Activated CD8-positive, alpha-beta T cell treated with anti-CD3 and anti-CD28 coated beads for 36 hours (primary cell): ENCODE measurements at regions not wholly inside any gene's neighbourhood (a gene's known extent, or its start where the extent isn't known, plus 50 kb on each side); places are given as distances from the start of the nearest gene placed in this dataset.

Experiments used
- ATAC-seq: fragments of 200-7000 bp; cut with Tn5 transposase; one replicate; pipeline ENCODE4 v1.10.0; 2021; ENCODE audit warnings: mild to moderate bottlenecking, moderate library complexity
- CTCF ChIA-PET: fragments of 350-600 bp; sonication (Branson Sonifier 250); formaldehyde crosslinking; loops from one replicate; lab custom pipeline; 2021; ENCODE audit warnings: antibody characterized with exemption; lab: Charles Lee
- POLR2A ChIA-PET: fragments of 350-600 bp; sonication (Branson Sonifier 250); formaldehyde crosslinking; loops from one replicate; lab custom pipeline; 2021; ENCODE audit warnings: antibody characterized with exemption; lab: Charles Lee
- DNase-seq: peaks from one replicate; pipeline ENCODE4 v3.0.0-alpha.2; 2020
- H3K27ac Mint-ChIP-seq: one replicate; pipeline ENCODE4 v1.8.0; 2021; ENCODE audit warnings: mild to moderate bottlenecking, mixed read lengths
- H3K27me3 Mint-ChIP-seq: one replicate; pipeline ENCODE4 v1.8.0; 2021; ENCODE audit warnings: mixed read lengths
- H3K36me3 Mint-ChIP-seq: one replicate; pipeline ENCODE4 v1.8.0; 2021; ENCODE audit warnings: low read depth, mixed read lengths
- H3K4me1 Mint-ChIP-seq: one replicate; pipeline ENCODE4 v1.8.0; 2021; ENCODE audit warnings: low read depth, mixed read lengths
- H3K4me3 Mint-ChIP-seq: one replicate; pipeline ENCODE4 v1.8.0; 2021; ENCODE audit warnings: mild to moderate bottlenecking, moderate library complexity, mixed read lengths
- H3K9me3 Mint-ChIP-seq: one replicate; pipeline ENCODE4 v1.8.0; 2021; ENCODE audit warnings: mixed read lengths
- CTCF ChIP-seq: fragments of 200-600 bp; IDR thresholded peaks from one replicate; pipeline ENCODE4 v1.8.0; 2022; ENCODE audit warnings: antibody characterized with exemption, mild to moderate bottlenecking
- intact Hi-C: fragments of 100-400 bp; cut with micrococcal nuclease; formaldehyde crosslinking; loops from one replicate; pipeline ENCODE4 v1.10.0; 2022

GRCh38 chr14:22384974-22385526 is 204.0 kb downstream of the DAD1 start:
- Mint-ChIP-seq H3K9me3 (no peaks in the 10 kb centered on the region), H3K36me3 (no peaks in the 10 kb centered on the region), H3K27ac (no peak overlapping the region), H3K4me3 (no peak overlapping the region), H3K27me3 (no peaks in the 10 kb centered on the region), H3K4me1 (no peaks in the 10 kb centered on the region)
- CTCF ChIA-PET: no interaction called here
- POLR2A ChIA-PET: interaction anchor here (0.6 kb wide), 1 partner anchor 17 kb away, joined by 3 read pairs; no protein-coding TSS in a partner anchor
- intact Hi-C loops: loop anchor here (5.0 kb wide), 1 partner anchor 92 kb away; no protein-coding TSS in a partner anchor
- no peak for ATAC-seq
- TF ChIP-seq CTCF: no peak
- DNase-seq: no peak

- Mint-ChIP-seq H3K27ac (no peak overlapping the region), H3K27me3 (no peaks in the 10 kb centered on the region), H3K4me1 (no peaks in the 10 kb centered on the region), H3K4me3 (no peak overlapping the region), H3K9me3 (no peaks in the 10 kb centered on the region), H3K36me3 (no peaks in the 10 kb centered on the region)
- TF ChIP-seq CTCF: no peak
- ChIA-PET POLR2A (interaction anchor here (0.6 kb wide), 1 partner anchor 16 kb away, joined by 3 read pairs; no protein-coding TSS in a partner anchor), CTCF (no interaction called here)
- no peak for ATAC-seq
- no peak for DNase-seq
- intact Hi-C loops: no loop called here
Measured at GRCh38 chr14:22384167-22384549, 204.9 kb downstream of the DAD1 start.

GRCh38 chr14:22383515-22384166 is 205.4 kb downstream of the DAD1 start:
- Mint-ChIP-seq H3K36me3 (no peaks in the 10 kb centered on the region), H3K27me3 (no peaks in the 10 kb centered on the region), H3K27ac (peak overlapping the region; percentile 34), H3K4me3 (peak overlapping the region; percentile 15), H3K9me3 (no peaks in the 10 kb centered on the region), H3K4me1 (no peaks in the 10 kb centered on the region)
- DNase-seq (no peak), ATAC-seq (peak; percentile 49)
- intact Hi-C loops: no loop called here
- ChIA-PET POLR2A (no interaction called here), CTCF (no interaction called here)
- no peak for TF ChIP-seq CTCF

GRCh38 chr14:22382955-22383354 is 206.1 kb downstream of the DAD1 start:
- Mint-ChIP-seq H3K27me3 (no peaks in the 10 kb centered on the region), H3K27ac (no peak overlapping the region), H3K36me3 (no peaks in the 10 kb centered on the region), H3K4me1 (no peaks in the 10 kb centered on the region), H3K9me3 (no peaks in the 10 kb centered on the region), H3K4me3 (peak overlapping the region; percentile 19)
- no peak for TF ChIP-seq CTCF
- POLR2A ChIA-PET: no interaction called here
- no peak for ATAC-seq
- CTCF ChIA-PET: no interaction called here
- DNase-seq: no peak
- intact Hi-C loops: no loop called here

- Mint-ChIP-seq H3K36me3 (no peaks in the 10 kb centered on the region), H3K27ac (no peak overlapping the region), H3K4me3 (peak overlapping the region; percentile 19), H3K4me1 (no peaks in the 10 kb centered on the region), H3K27me3 (no peaks in the 10 kb centered on the region), H3K9me3 (no peaks in the 10 kb centered on the region)
- intact Hi-C loops: no loop called here
- TF ChIP-seq CTCF: no peak
- CTCF ChIA-PET: no interaction called here
- ATAC-seq (no peak), DNase-seq (no peak)
- POLR2A ChIA-PET: no interaction called here
Measured at GRCh38 chr14:22382395-22382794, 206.6 kb downstream of the DAD1 start.
